ENCODE measurements at regions not wholly inside any gene's neighbourhood (a gene's known extent, or its start where the extent isn't known, plus 50 kb on each side); places are given as distances from the start of the nearest gene placed in this dataset.

GRCh38 chr10:120372917-120373316 is 84.1 kb upstream of the PLPP4 start:
- DNase-seq (ENCODE audit: low spot score) = no peak

- DNase-seq (ENCODE audit: low spot score) = no peak
Observed at GRCh38 chr10:120375666-120376065, 81.4 kb upstream of the PLPP4 start.

- no peak for DNase-seq (ENCODE audit: low spot score)
Observed at GRCh38 chr10:120381931-120382330, 75.1 kb upstream of the PLPP4 start.

- no peak for DNase-seq (ENCODE audit: low spot score)
Observed at GRCh38 chr10:120382360-120382759, 74.7 kb upstream of the PLPP4 start.

- no peak for DNase-seq (ENCODE audit: low spot score)
Observed at GRCh38 chr10:120385992-120386391, 71.0 kb upstream of the PLPP4 start.

- DNase-seq (ENCODE audit: low spot score) = no peak
Observed at GRCh38 chr10:120386896-120387295, 70.1 kb upstream of the PLPP4 start.

- no peak for DNase-seq (ENCODE audit: low spot score)
Observed at GRCh38 chr10:120387326-120387725, 69.7 kb upstream of the PLPP4 start.

- no peak for DNase-seq (ENCODE audit: low spot score)
Observed at GRCh38 chr10:120392245-120392644, 64.8 kb upstream of the PLPP4 start.

- DNase-seq (ENCODE audit: low spot score) = no peak
Observed at GRCh38 chr10:120392671-120393079, 64.4 kb upstream of the PLPP4 start.

- DNase-seq (ENCODE audit: low spot score) = no peak
Observed at GRCh38 chr10:120394446-120394845, 62.6 kb upstream of the PLPP4 start.

- DNase-seq (ENCODE audit: low spot score) = no peak
Observed at GRCh38 chr10:120396228-120396627, 60.8 kb upstream of the PLPP4 start.

GRCh38 chr10:120398180-120398579 is 58.8 kb upstream of the PLPP4 start:
- DNase-seq (ENCODE audit: low spot score) = no peak

GRCh38 chr10:120400601-120401000 is 56.4 kb upstream of the PLPP4 start:
- no peak for DNase-seq (ENCODE audit: low spot score)

- no peak for DNase-seq (ENCODE audit: low spot score)
Observed at GRCh38 chr10:120402147-120402766, 54.8 kb upstream of the PLPP4 start.

GRCh38 chr10:120403109-120403508 is 53.9 kb upstream of the PLPP4 start:
- no peak for DNase-seq (ENCODE audit: low spot score)

- DNase-seq (ENCODE audit: low spot score) = no peak
Observed at GRCh38 chr10:120406376-120406775, 50.7 kb upstream of the PLPP4 start.
